Cardiac fibroblast (primary cell): ENCODE measurements at regions not wholly inside any gene's neighbourhood (a gene's known extent, or its start where the extent isn't known, plus 50 kb on each side); places are given as distances from the start of the nearest gene placed in this dataset.

ENCODE experiments used
- DNase-seq, 2 donors: peaks; one replicate each; pipeline versions ENCODE4 v3.0.0 to v3.0.0-alpha.2; 2010; ENCODE audit warnings: low read depth in 2 of 2
- H3K4me3 ChIP-seq, 2 donors: replicated peaks in 1 of 2; 1 replicate in 1 of 2; 2 replicates in 1 of 2; pipeline ENCODE4 v1.5.1; 2011; ENCODE audit warnings: low read depth in 2 of 2, low read length in 2 of 2, mild to moderate bottlenecking in 2 of 2, moderate library complexity in 1 of 2
- TF ChIP-seq, protein P1 (sequence below): IDR thresholded peaks from one replicate; pipeline ENCODE4 v1.5.1; 2011; ENCODE audit warnings: low read depth, mild to moderate bottlenecking, low read length, inconsistent platforms

DNA sequence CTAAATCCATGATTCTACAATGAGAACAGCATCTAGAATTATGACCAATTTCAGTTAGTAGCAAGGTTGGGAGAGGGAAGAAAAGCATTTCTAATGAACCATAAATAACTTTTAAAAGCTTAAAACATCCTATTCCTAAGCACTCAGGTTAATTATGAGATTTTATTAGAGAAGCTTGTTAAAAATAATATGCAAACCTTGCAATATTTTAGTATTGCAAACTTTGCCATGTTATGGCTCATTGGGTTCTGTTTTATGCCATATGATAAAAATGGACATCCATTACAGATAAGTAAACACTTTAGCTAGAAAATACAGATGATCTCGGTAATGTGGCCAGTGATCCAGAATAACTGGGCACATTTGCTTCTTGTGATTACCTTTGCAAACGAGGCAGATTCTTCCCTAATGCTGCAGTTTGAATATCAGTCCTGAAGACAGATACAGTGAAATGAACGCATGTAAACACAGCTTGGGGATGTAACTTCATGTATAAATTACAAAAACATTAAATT is 447.0 kb downstream of the PLK2 start:
- TF ChIP-seq, protein P1, sequence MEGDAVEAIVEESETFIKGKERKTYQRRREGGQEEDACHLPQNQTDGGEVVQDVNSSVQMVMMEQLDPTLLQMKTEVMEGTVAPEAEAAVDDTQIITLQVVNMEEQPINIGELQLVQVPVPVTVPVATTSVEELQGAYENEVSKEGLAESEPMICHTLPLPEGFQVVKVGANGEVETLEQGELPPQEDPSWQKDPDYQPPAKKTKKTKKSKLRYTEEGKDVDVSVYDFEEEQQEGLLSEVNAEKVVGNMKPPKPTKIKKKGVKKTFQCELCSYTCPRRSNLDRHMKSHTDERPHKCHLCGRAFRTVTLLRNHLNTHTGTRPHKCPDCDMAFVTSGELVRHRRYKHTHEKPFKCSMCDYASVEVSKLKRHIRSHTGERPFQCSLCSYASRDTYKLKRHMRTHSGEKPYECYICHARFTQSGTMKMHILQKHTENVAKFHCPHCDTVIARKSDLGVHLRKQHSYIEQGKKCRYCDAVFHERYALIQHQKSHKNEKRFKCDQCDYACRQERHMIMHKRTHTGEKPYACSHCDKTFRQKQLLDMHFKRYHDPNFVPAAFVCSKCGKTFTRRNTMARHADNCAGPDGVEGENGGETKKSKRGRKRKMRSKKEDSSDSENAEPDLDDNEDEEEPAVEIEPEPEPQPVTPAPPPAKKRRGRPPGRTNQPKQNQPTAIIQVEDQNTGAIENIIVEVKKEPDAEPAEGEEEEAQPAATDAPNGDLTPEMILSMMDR = no peak
- DNase-seq = no peak

DNA sequence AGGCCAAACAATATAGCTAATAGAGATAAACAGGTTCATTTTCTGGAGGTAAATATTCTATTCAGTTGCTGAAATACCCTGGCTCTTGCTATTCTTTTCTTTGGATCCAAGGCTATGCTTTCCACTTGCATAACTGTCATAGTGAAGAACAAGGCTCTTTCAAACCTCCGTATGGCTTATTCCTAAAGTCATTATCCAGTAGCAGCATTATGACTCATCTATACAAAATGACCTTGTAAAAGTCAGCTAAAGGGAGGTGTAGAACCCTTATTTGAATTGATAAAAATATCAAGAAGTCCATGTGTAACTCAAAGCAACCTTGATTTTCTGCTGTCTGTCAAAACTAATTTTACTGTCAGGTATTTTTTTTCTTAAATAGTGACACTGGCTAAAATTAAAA is 447.8 kb downstream of the PLK2 start:
- TF ChIP-seq, protein P1 = no peak
- H3K4me3 ChIP-seq = no peak overlapping the region
- no peak for DNase-seq

More for the DNA sequence above, 447.0 kb downstream of the PLK2 start:
- no peak overlapping the region for H3K4me3 ChIP-seq

DNA sequence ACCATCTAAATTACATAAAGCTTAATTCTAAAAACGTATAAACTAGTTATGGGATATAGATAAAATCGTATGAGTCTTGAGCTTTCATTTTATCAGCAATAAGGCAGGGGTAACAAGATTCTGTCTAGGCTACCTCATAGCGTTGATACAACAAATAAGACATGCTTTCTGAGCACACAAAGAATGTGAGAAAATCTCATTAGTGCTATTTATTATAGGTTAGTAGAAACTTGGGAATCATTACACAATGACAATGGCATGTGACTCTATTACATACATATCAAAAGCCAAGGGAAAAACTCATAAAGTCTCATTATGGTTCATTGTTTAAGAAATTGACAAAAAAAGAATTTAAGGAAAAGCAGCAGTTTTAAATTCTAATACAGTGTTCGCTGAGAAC is 448.6 kb downstream of the PLK2 start:
- no peak for DNase-seq
- TF ChIP-seq, protein P1 = no peak
- no peak overlapping the region for H3K4me3 ChIP-seq

DNA sequence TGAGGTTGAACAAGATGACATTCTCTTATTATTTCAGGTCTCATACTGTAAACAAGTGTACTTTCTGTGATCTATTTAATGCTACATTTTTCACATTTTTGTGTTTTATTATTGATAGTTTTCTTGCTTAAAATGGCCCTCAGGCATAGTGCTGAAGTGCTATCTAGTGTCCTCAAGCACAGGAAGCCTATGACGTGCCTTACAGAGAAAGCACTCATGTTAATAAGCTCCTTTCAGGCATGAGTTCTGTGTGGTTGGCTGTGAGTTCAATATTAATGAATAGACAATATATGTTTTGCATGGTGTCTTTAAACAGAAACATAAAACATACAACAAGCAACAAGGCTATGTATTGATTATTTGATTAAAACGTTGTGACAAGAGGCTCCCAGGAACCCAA is 450.1 kb downstream of the PLK2 start:
- TF ChIP-seq, protein P1 = no peak
- no peak overlapping the region for H3K4me3 ChIP-seq

DNA sequence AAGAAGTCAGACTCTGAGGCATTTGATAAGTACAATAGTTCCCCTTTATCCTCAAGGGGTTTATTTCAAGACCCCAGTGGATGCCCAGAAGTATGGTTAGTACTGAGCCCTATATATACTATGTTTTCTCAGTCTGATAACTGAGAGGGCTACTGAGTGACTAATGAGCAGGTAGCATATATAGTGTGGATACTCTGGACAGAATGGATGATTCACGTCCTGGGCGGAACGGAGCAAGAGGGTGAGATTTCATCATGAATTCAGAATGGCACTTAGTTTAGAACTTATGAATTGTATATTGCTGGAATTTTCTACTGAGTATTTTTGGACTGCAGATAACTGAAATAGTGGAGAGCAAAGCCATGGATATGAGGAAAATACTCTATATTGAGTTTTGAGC is 457.6 kb downstream of the PLK2 start:
- TF ChIP-seq, protein P1 = no peak
- H3K4me3 ChIP-seq = no peak overlapping the region
- peak; percentile 16 to 80 for DNase-seq

More for the DNA sequence above, 450.1 kb downstream of the PLK2 start:
- DNase-seq = no peak

DNA sequence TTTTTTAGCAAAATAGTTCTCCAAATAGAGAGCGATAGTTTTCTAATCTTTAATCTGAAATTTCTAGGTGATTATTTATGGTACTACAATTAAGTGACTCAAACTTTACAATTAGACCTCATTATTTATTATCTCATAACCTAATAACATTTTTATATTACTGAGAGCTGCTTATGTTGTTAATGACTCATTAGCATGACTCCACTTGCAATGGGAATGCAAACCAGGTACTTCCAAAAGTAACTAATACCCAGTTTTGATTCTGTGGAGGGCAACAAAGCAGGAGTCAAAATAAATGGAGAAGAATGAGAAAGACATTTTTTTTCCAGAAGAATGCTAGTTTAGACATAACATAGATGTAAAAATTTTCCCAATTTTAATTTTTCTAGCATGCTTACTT is 466.0 kb downstream of the PLK2 start:
- no peak for DNase-seq
- TF ChIP-seq, protein P1 = no peak
- no peak overlapping the region for H3K4me3 ChIP-seq

DNA sequence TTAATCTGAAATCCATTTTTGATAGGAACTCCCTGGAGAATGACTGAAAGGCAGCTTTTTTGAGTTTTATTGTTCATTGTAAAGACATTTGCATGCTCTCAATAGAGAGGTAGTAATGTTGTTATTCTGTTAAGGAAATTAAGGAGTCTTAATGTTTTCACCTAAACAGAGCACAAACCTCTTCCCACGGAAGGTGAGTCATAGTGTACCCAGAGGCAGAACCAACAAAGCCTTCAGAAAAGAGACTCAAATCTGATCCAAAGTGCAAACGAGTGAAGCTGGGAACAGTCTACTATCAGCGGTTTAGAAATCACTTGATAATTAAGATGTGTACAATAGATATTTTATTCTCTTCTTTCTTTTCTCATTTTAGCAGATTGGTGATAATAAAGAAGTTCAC is 470.5 kb downstream of the PLK2 start:
- TF ChIP-seq, protein P1 = no peak
- peak in 1 of 2 donors; percentile 33 for DNase-seq
- no peak overlapping the region for H3K4me3 ChIP-seq
